Inflammatory macrophage treated with lipopolysaccharide for 4 hours (primary cell): ENCODE measurements at regions not wholly inside any gene's neighbourhood (a gene's known extent, or its start where the extent isn't known, plus 50 kb on each side); places are given as distances from the start of the nearest gene placed in this dataset.

ENCODE experiments used
- DNase-seq: peaks from one replicate; pipeline ENCODE4 v3.0.0-alpha.2; 2020

- no peak for DNase-seq
These were observed 95.5 kb upstream of the MGMT start for GRCh38 chr10:129371541-129371940.

- no peak for DNase-seq
These were observed 94.9 kb upstream of the MGMT start for GRCh38 chr10:129372172-129372571.

GRCh38 chr10:129373231-129373630 is 93.8 kb upstream of the MGMT start:
- DNase-seq, result no peak

GRCh38 chr10:129373718-129374117 is 93.3 kb upstream of the MGMT start:
- no peak for DNase-seq

GRCh38 chr10:129375171-129375570 is 91.9 kb upstream of the MGMT start:
- no peak for DNase-seq

GRCh38 chr10:129375912-129376311 is 91.1 kb upstream of the MGMT start:
- no peak for DNase-seq

GRCh38 chr10:129380279-129380678 is 86.8 kb upstream of the MGMT start:
- no peak for DNase-seq

- no peak for DNase-seq
These were observed 85.3 kb upstream of the MGMT start for GRCh38 chr10:129381741-129382140.

- DNase-seq, result no peak
These were observed 84.6 kb upstream of the MGMT start for GRCh38 chr10:129382401-129382800.

- DNase-seq, result no peak
These were observed 83.4 kb upstream of the MGMT start for GRCh38 chr10:129383651-129384050.

GRCh38 chr10:129385600-129385999 is 81.4 kb upstream of the MGMT start:
- DNase-seq, result no peak

GRCh38 chr10:129386415-129387257 is 80.4 kb upstream of the MGMT start:
- no peak for DNase-seq

GRCh38 chr10:129387258-129387525 is 79.8 kb upstream of the MGMT start:
- no peak for DNase-seq

GRCh38 chr10:129388435-129388834 is 78.6 kb upstream of the MGMT start:
- DNase-seq, result no peak

GRCh38 chr10:129389194-129389593 is 77.8 kb upstream of the MGMT start:
- no peak for DNase-seq

- no peak for DNase-seq
These were observed 76.9 kb upstream of the MGMT start for GRCh38 chr10:129390147-129390546.

GRCh38 chr10:129390726-129391125 is 76.3 kb upstream of the MGMT start:
- no peak for DNase-seq

- DNase-seq, result no peak
These were observed 75.6 kb upstream of the MGMT start for GRCh38 chr10:129391464-129391863.

GRCh38 chr10:129392855-129393254 is 74.2 kb upstream of the MGMT start:
- no peak for DNase-seq

GRCh38 chr10:129393812-129394211 is 73.2 kb upstream of the MGMT start:
- no peak for DNase-seq

- no peak for DNase-seq
These were observed 72.3 kb upstream of the MGMT start for GRCh38 chr10:129394518-129395328.

- no peak for DNase-seq
These were observed 70.9 kb upstream of the MGMT start for GRCh38 chr10:129396021-129396722.

- DNase-seq, result no peak
These were observed 69.7 kb upstream of the MGMT start for GRCh38 chr10:129397198-129397974.
